WERI-Rb-1 (cell line): ENCODE measurements at regions not wholly inside any gene's neighbourhood (a gene's known extent, or its start where the extent isn't known, plus 50 kb on each side); places are given as distances from the start of the nearest gene placed in this dataset.
"Not testable (repeated sequence)": the region's sequence is repeated elsewhere in the genome, so short reads cannot be mapped to it uniquely, and the experiment has no call there.

Experiments used
- DNase-seq: peaks from one replicate; pipeline ENCODE4 v3.0.0-alpha.2; 2020
- H3K27ac ChIP-seq: fragments of 250-450 bp; sonication (Bioruptor Pico); 2 replicates; pipeline ENCODE4 v1.5.1; 2020; ENCODE audit warnings: mild to moderate bottlenecking, moderate library complexity
- H3K27me3 ChIP-seq: fragments of 250-450 bp; sonication (Bioruptor Pico); 2 replicates; pipeline ENCODE4 v1.5.1; 2021; ENCODE audit warnings: mild to moderate bottlenecking, low read depth, moderate library complexity; ENCODE audit not compliant: insufficient read depth, severe bottlenecking
- H3K36me3 ChIP-seq: fragments of 250-450 bp; sonication (Bioruptor Pico); 2 replicates; pipeline ENCODE4 v1.5.1; 2020; ENCODE audit warnings: mild to moderate bottlenecking, moderate library complexity
- H3K4me3 ChIP-seq: 2 replicates; pipeline ENCODE4 v1.5.1; 2011; ENCODE audit warnings: low read depth, mild to moderate bottlenecking, control low read depth, low read length
- H3K9me3 ChIP-seq: fragments of 250-450 bp; sonication (Bioruptor Pico); 2 replicates; pipeline ENCODE4 v1.5.1; 2021; ENCODE audit warnings: mild to moderate bottlenecking, moderate library complexity; ENCODE audit not compliant: severe bottlenecking
- CTCF ChIP-seq: IDR thresholded peaks from 2 replicates; pipeline ENCODE4 v1.5.1; 2011; ENCODE audit warnings: low read depth, mild to moderate bottlenecking, control low read depth, inconsistent platforms, low read length

GRCh38 chr4:8961343-8961742, 89.7 kb upstream of the HMX1 start:
- H3K36me3 ChIP-seq, H3K9me3 ChIP-seq, H3K27ac ChIP-seq, H3K4me3 ChIP-seq: not testable (repeated sequence)
- H3K27me3 ChIP-seq: peaks cover 28% of the 10 kb centered on the region
- DNase-seq: peak; percentile 86
- peak; percentile 84 for TF ChIP-seq CTCF

- H3K27ac ChIP-seq, H3K36me3 ChIP-seq, H3K4me3 ChIP-seq, H3K9me3 ChIP-seq, DNase-seq: not testable (repeated sequence)
- peaks cover 30% of the 10 kb centered on the region for H3K27me3 ChIP-seq
Measured at GRCh38 chr4:8959471-8959870, 87.8 kb upstream of the HMX1 start.

GRCh38 chr4:8954001-8954400, 82.4 kb upstream of the HMX1 start:
- not testable (repeated sequence) for DNase-seq, H3K4me3 ChIP-seq, H3K27ac ChIP-seq, H3K9me3 ChIP-seq, H3K36me3 ChIP-seq
- H3K27me3 ChIP-seq: peaks cover 18% of the 10 kb centered on the region

- H3K36me3 ChIP-seq, H3K9me3 ChIP-seq, DNase-seq, H3K4me3 ChIP-seq, H3K27ac ChIP-seq: not testable (repeated sequence)
- H3K27me3 ChIP-seq: peaks cover 18% of the 10 kb centered on the region
Measured at GRCh38 chr4:8952791-8953190, 81.2 kb upstream of the HMX1 start.

- H3K9me3 ChIP-seq, H3K27ac ChIP-seq, H3K36me3 ChIP-seq, H3K4me3 ChIP-seq, DNase-seq: not testable (repeated sequence)
- H3K27me3 ChIP-seq: peaks cover 18% of the 10 kb centered on the region
Measured at GRCh38 chr4:8952109-8952508, 80.5 kb upstream of the HMX1 start.

GRCh38 chr4:8945506-8945905, 73.9 kb upstream of the HMX1 start:
- DNase-seq, H3K36me3 ChIP-seq, H3K27ac ChIP-seq, H3K9me3 ChIP-seq, H3K4me3 ChIP-seq: not testable (repeated sequence)
- peaks cover 18% of the 10 kb centered on the region for H3K27me3 ChIP-seq

GRCh38 chr4:8943367-8943766, 71.7 kb upstream of the HMX1 start:
- H3K36me3 ChIP-seq, DNase-seq, H3K4me3 ChIP-seq, H3K27ac ChIP-seq, H3K9me3 ChIP-seq: not testable (repeated sequence)
- peaks cover 29% of the 10 kb centered on the region for H3K27me3 ChIP-seq

- not testable (repeated sequence) for H3K27ac ChIP-seq, H3K36me3 ChIP-seq, H3K9me3 ChIP-seq, DNase-seq, H3K4me3 ChIP-seq
- peaks cover 40% of the 10 kb centered on the region for H3K27me3 ChIP-seq
Measured at GRCh38 chr4:8942088-8942487, 70.4 kb upstream of the HMX1 start.

- H3K27me3 ChIP-seq: peaks cover 46% of the 10 kb centered on the region
- not testable (repeated sequence) for H3K36me3 ChIP-seq, H3K27ac ChIP-seq, H3K9me3 ChIP-seq, DNase-seq, H3K4me3 ChIP-seq
Measured at GRCh38 chr4:8941492-8941805, 69.8 kb upstream of the HMX1 start.

GRCh38 chr4:8940792-8941491, 69.3 kb upstream of the HMX1 start:
- Histone ChIP-seq H3K27me3 (peaks cover 47% of the 10 kb centered on the region), H3K36me3 (no peaks in the 10 kb centered on the region), H3K4me3 (no peak overlapping the region), H3K9me3 (no peaks in the 10 kb centered on the region), H3K27ac (no peak overlapping the region)
- DNase-seq: peak; percentile 52
- peak; percentile 66 for TF ChIP-seq CTCF
